ENCODE measurements at regions not wholly inside any gene's neighbourhood (a gene's known extent, or its start where the extent isn't known, plus 50 kb on each side); places are given as distances from the start of the nearest gene placed in this dataset.
"Not testable (repeated sequence)": the region's sequence is repeated elsewhere in the genome, so short reads cannot be mapped to it uniquely, and the experiment has no call there.

- no peak overlapping the region for H2AFZ ChIP-seq (ENCODE audit: low read depth, low read length)
- no peak overlapping the region for H3K27ac ChIP-seq (ENCODE audit: low read length)
Measured at GRCh38 chr14:37819155-37820015, 224.0 kb downstream of the TTC6 start.

GRCh38 chr14:37820810-37821209, 225.4 kb downstream of the TTC6 start:
- not testable (repeated sequence) for H3K9me3 ChIP-seq (ENCODE audit: low read length); H3K4me2 ChIP-seq (ENCODE audit: low read length); H4K20me1 ChIP-seq (ENCODE audit: insufficient read depth); H3K36me3 ChIP-seq (ENCODE audit: insufficient read depth, low read length); H3K4me3 ChIP-seq (ENCODE audit: low read length); H3K27me3 ChIP-seq (ENCODE audit: insufficient read depth, low read depth, low read length); H3K9ac ChIP-seq (ENCODE audit: low read length); H2AFZ ChIP-seq (ENCODE audit: low read depth, low read length); H3F3A ChIP-seq (ENCODE audit: insufficient read depth, low read length, poor library complexity, severe bottlenecking); H3K9me2 ChIP-seq (ENCODE audit: insufficient read depth, low read length); H3K27ac ChIP-seq (ENCODE audit: low read length); H3K79me2 ChIP-seq (replicated peaks; ENCODE audit: insufficient read depth, low read length)

More at GRCh38 chr14:37819155-37820015, 224.0 kb downstream of the TTC6 start:
- H3K9me2 ChIP-seq (ENCODE audit: insufficient read depth, low read length) = no peaks in the 10 kb centered on the region
- H3K9ac ChIP-seq (ENCODE audit: low read length) = no peak overlapping the region
- H3F3A ChIP-seq (ENCODE audit: insufficient read depth, low read length, poor library complexity, severe bottlenecking) = no peaks in the 10 kb centered on the region
- no peaks in the 10 kb centered on the region for H4K20me1 ChIP-seq (ENCODE audit: insufficient read depth)
- no peak overlapping the region for H3K4me3 ChIP-seq (ENCODE audit: low read length)
- no peak for TF ChIP-seq MXI1 (conservative IDR thresholded peaks at IDR 0.05; ENCODE audit: poor library complexity, severe bottlenecking)
- no peak for TF ChIP-seq TAF1 (IDR thresholded peaks at IDR 0.05; ENCODE audit: low read depth)
- no peak for TF ChIP-seq RAD21 (conservative IDR thresholded peaks at IDR 0.05)
- TF ChIP-seq CTCF (IDR thresholded peaks at IDR 0.05; ENCODE audit: poor library complexity, severe bottlenecking) = no peak
- TF ChIP-seq REST (IDR thresholded peaks at IDR 0.05; ENCODE audit: borderline replicate concordance) = no peak
- TF ChIP-seq POLR2AphosphoS5 (IDR thresholded peaks at IDR 0.05) = no peak
- TF ChIP-seq SMC3 (conservative IDR thresholded peaks at IDR 0.05; ENCODE audit: poor library complexity) = no peak
- no peak for TF ChIP-seq EZH2 (IDR thresholded peaks at IDR 0.05; ENCODE audit: borderline replicate concordance, insufficient read depth, low read length, poor library complexity, severe bottlenecking)
- TF ChIP-seq EP300 (conservative IDR thresholded peaks at IDR 0.05; ENCODE audit: poor library complexity, severe bottlenecking) = no peak
- H3K36me3 ChIP-seq (ENCODE audit: insufficient read depth, low read length) = no peaks in the 10 kb centered on the region
- H3K9me3 ChIP-seq (ENCODE audit: low read length) = no peaks in the 10 kb centered on the region
- no peaks in the 10 kb centered on the region for H3K79me2 ChIP-seq (replicated peaks; ENCODE audit: insufficient read depth, low read length)
- H3K27me3 ChIP-seq (ENCODE audit: insufficient read depth, low read depth, low read length) = no peaks in the 10 kb centered on the region
- H3K4me2 ChIP-seq (ENCODE audit: low read length) = no peak overlapping the region

Data from neural cell (in vitro differentiated cells).